IMR-90 (cell line): ENCODE measurements at regions not wholly inside any gene's neighbourhood (a gene's known extent, or its start where the extent isn't known, plus 50 kb on each side); places are given as distances from the start of the nearest gene placed in this dataset.

Source experiments
- ATAC-seq: fragments of 200-7000 bp; cut with Tn5 transposase; 2 replicates; pipeline ENCODE4 v1.9.1; 2020; ENCODE audit warnings: low read depth, mild to moderate bottlenecking, moderate library complexity
- BruUV-seq: library from RNA; stranded (reverse); fragments of 400-500 nt; replicated peaks from 2 replicates; lab custom pipeline; 2021; lab: Mats Ljungman, UMichigan
- CTCF ChIA-PET: fragments of 300-600 bp; formaldehyde crosslinking; extraction: SDS; loops from one replicate; lab custom pipeline; 2021; ENCODE audit warnings: antibody characterized with exemption; lab: Yijun Ruan, JAX
- POLR2A ChIA-PET: fragments of 300-600 bp; sonication (Branson Sonifier 250); formaldehyde crosslinking; loops from one replicate; lab custom pipeline; 2022; ENCODE audit warnings: antibody characterized with exemption; ENCODE audit not compliant: unreplicated experiment; lab: Charles Lee
- DNase-seq: peaks from one replicate; pipeline ENCODE4 v3.0.0; 2013
- H2AFZ ChIP-seq: replicated peaks from 2 replicates; pipeline ENCODE3; 2013; ENCODE audit warnings: low read length, mild to moderate bottlenecking; ENCODE audit not compliant: poor library complexity
- H2AK5ac ChIP-seq: 2 replicates; pipeline ENCODE4 v1.6.1; 2013; ENCODE audit warnings: low read depth, low read length, inconsistent platforms
- H2AK9ac ChIP-seq: replicated peaks from 2 replicates; pipeline ENCODE3; 2013; ENCODE audit warnings: mild to moderate bottlenecking, low read depth, low read length, moderate library complexity; ENCODE audit not compliant: poor library complexity
- H2BK120ac ChIP-seq: 2 replicates; pipeline ENCODE4 v1.6.1; 2013; ENCODE audit warnings: low read depth, low read length, inconsistent platforms
- H2BK15ac ChIP-seq: 3 replicates; pipeline ENCODE4 v1.6.1; 2013; ENCODE audit warnings: low read depth, low read length, inconsistent platforms
- H2BK20ac ChIP-seq: 2 replicates; pipeline ENCODE4 v1.6.1; 2013; ENCODE audit warnings: low read depth, mild to moderate bottlenecking, inconsistent platforms, low read length, moderate library complexity
- H2BK5ac ChIP-seq: 2 replicates; pipeline ENCODE4 v1.6.1; 2013; ENCODE audit warnings: mild to moderate bottlenecking, low read depth, low read length, inconsistent platforms; ENCODE audit not compliant: poor library complexity, severe bottlenecking
- H3K14ac ChIP-seq: replicated peaks from 2 replicates; pipeline ENCODE4 v1.6.1; 2013; ENCODE audit warnings: low read depth, low read length, inconsistent platforms
- H3K18ac ChIP-seq: 2 replicates; pipeline ENCODE4 v1.6.1; 2013; ENCODE audit warnings: low read depth, low read length, control low read depth
- H3K23ac ChIP-seq: 2 replicates; pipeline ENCODE4 v1.6.1; 2013; ENCODE audit warnings: low read depth, low read length, inconsistent platforms
- H3K27ac ChIP-seq: 2 replicates; pipeline ENCODE4 v1.5.1; 2013; ENCODE audit warnings: mild to moderate bottlenecking, control low read depth, low read length; ENCODE audit not compliant: insufficient read depth
- H3K27me3 ChIP-seq: 2 replicates; pipeline ENCODE4 v1.6.1; 2013; ENCODE audit warnings: low read length; ENCODE audit not compliant: control insufficient read depth, insufficient read depth
- H3K36me3 ChIP-seq: 2 replicates; pipeline ENCODE4 v1.6.1; 2013; ENCODE audit warnings: low read length, mixed read lengths; ENCODE audit not compliant: control insufficient read depth, insufficient read depth
- H3K4ac ChIP-seq: 2 replicates; pipeline ENCODE4 v1.6.1; 2013; ENCODE audit warnings: low read depth, low read length, inconsistent platforms
- H3K4me1 ChIP-seq: 2 replicates; pipeline ENCODE4 v1.6.1; 2013; ENCODE audit warnings: low read length, mixed read lengths; ENCODE audit not compliant: control insufficient read depth, insufficient read depth
- H3K4me2 ChIP-seq: 2 replicates; pipeline ENCODE4 v1.6.1; 2013; ENCODE audit warnings: low read depth, mild to moderate bottlenecking, control low read depth, low read length, moderate library complexity
- H3K4me3 ChIP-seq: 2 replicates; pipeline ENCODE4 v1.5.1; 2013; ENCODE audit warnings: low read depth, mild to moderate bottlenecking, control low read depth, low read length, moderate library complexity; ENCODE audit not compliant: insufficient read depth
- H3K56ac ChIP-seq: 2 replicates; pipeline ENCODE4 v1.6.1; 2013; ENCODE audit warnings: low read length, inconsistent platforms; ENCODE audit not compliant: insufficient read depth; ENCODE audit errors: extremely low read depth
- H3K79me1 ChIP-seq, 2 experiments: 2 replicates each; pipeline ENCODE4 v1.6.1; 2013; ENCODE audit warnings: low read length in 2 of 2, inconsistent platforms in 1 of 2, low read depth in 1 of 2
- H3K9ac ChIP-seq: 2 replicates; pipeline ENCODE4 v1.6.1; 2013; ENCODE audit warnings: low read depth, low read length, control low read depth
- H3K9me1 ChIP-seq: 2 replicates; pipeline ENCODE4 v1.6.1; 2013; ENCODE audit warnings: low read length, inconsistent platforms; ENCODE audit not compliant: insufficient read depth
- H3K9me3 ChIP-seq: 2 replicates; pipeline ENCODE4 v1.6.1; 2013; ENCODE audit warnings: low read length; ENCODE audit not compliant: control insufficient read depth, insufficient read depth
- H4K20me1 ChIP-seq: 2 replicates; pipeline ENCODE4 v1.6.1; 2013; ENCODE audit warnings: low read length, inconsistent platforms; ENCODE audit not compliant: insufficient read depth
- H4K5ac ChIP-seq: 2 replicates; pipeline ENCODE4 v1.6.1; 2013; ENCODE audit warnings: mild to moderate bottlenecking, low read depth, low read length, control low read depth
- H4K8ac ChIP-seq, 2 experiments: 2 replicates each; pipeline ENCODE4 v1.6.1; 2013; ENCODE audit warnings: low read depth in 2 of 2, low read length in 2 of 2, control low read depth in 1 of 2, inconsistent platforms in 1 of 2
- H4K91ac ChIP-seq: 2 replicates; pipeline ENCODE4 v1.6.1; 2013; ENCODE audit warnings: low read depth, low read length, inconsistent platforms; ENCODE audit not compliant: insufficient read depth
- CEBPB ChIP-seq: IDR thresholded peaks from 2 replicates; pipeline ENCODE4 v1.6.1; 2012; ENCODE audit warnings: low read depth, low read length, improper control_type of control experiment
- NFE2L2 ChIP-seq: fragments of 150-350 bp; IDR thresholded peaks from 2 replicates; pipeline ENCODE4 v1.6.1; 2016; ENCODE audit warnings: low read depth, mild to moderate bottlenecking, low read length
- WGBS, 2 experiments: methylation state at CpG; one replicate each; pipeline versions ENCODE4 v1.1.5 to v1.1.7; 2013; ENCODE audit warnings: missing lambda C conversion rate in 2 of 2; ENCODE audit not compliant: insufficient read length in 1 of 2; ENCODE audit errors: extremely low coverage in 2 of 2; 5-methylcytosine and 5-hydroxymethylcytosine counted together
- dilution Hi-C: fragments of 300-500 bp; cut with HindIII; formaldehyde crosslinking; loops from one replicate; pipeline ENCODE4 v1.14.3; 2018; ENCODE audit warnings: low sequenced_read_pairs; ENCODE audit not compliant: unreplicated experiment
- in situ Hi-C: fragments of 300-500 bp; cut with MboI; formaldehyde crosslinking; loops from 3 replicates; pipeline ENCODE4 v1.14.3; 2019; ENCODE audit warnings: low sequenced_read_pairs, inconsistent platforms, mixed read lengths
- intact Hi-C: fragments of 100-400 bp; cut with micrococcal nuclease; formaldehyde crosslinking; loops from 2 replicates; pipeline ENCODE4 v1.10.0; 2022

DNA sequence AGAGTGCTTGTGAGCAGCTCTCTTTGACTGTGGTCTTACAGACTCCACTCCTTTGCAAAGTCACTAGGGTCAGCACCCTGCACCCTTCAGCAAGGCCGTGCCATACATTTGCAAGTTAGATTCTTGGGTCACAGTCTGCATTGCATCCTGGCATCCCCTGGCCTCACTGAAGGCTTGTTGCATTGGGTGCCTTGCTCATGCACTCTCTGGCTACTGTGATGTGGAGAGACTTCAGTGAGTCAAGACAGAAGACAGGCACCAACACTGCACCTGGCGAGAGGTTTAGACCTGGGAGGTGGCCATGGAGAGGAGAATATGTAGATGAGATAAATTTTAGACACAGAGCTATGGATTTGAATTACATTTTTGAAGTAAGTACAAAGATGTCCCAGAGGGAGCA is 146.4 kb upstream of the COPS8 start:
- BruUV-seq = no TSS peak
- Histone ChIP-seq H2AFZ (no peak overlapping the region), H2AK9ac (no peak overlapping the region), H4K8ac (no peak overlapping the region), H2BK5ac (no peak overlapping the region), H2BK20ac (no peak overlapping the region), H3K36me3 (no peaks in the 10 kb centered on the region), H2BK15ac (no peak overlapping the region), H3K56ac (no peak overlapping the region), H2AK5ac (no peak overlapping the region), H4K91ac (no peak overlapping the region), H3K23ac (no peak overlapping the region), H3K9me1 (no peaks in the 10 kb centered on the region), H4K20me1 (no peaks in the 10 kb centered on the region), H3K18ac (no peak overlapping the region), H3K9me3 (no peaks in the 10 kb centered on the region), H3K4me3 (no peak overlapping the region), H3K14ac (no peak overlapping the region), H4K5ac (no peak overlapping the region), H3K79me1 (no peaks in the 10 kb centered on the region), H3K4me2 (no peak overlapping the region), H3K27ac (no peak overlapping the region), H3K4ac (no peak overlapping the region), H3K4me1 (no peaks in the 10 kb centered on the region), H3K9ac (no peak overlapping the region), H3K27me3 (peaks cover 14% of the 10 kb centered on the region), H2BK120ac (no peak overlapping the region)
- dilution Hi-C loops = no loop called here
- intact Hi-C loops = no loop called here
- WGBS, 2 experiments = no CpG with 5 or more reads among the region's 2 CpGs
- DNase-seq (no peak), ATAC-seq (no peak)
- TF ChIP-seq NFE2L2 (no peak), CEBPB (no peak)
- in situ Hi-C loops = no loop called here
- CTCF ChIA-PET = interaction anchor here (0.6 kb wide), 1 partner anchor 23 kb away, joined by 3 read pairs; no protein-coding TSS in a partner anchor
- POLR2A ChIA-PET = no interaction called here
